A549 (cell line): ENCODE measurements at regions not wholly inside any gene's neighbourhood (a gene's known extent, or its start where the extent isn't known, plus 50 kb on each side); places are given as distances from the start of the nearest gene placed in this dataset.
"Not testable (repeated sequence)": the region's sequence is repeated elsewhere in the genome, so short reads cannot be mapped to it uniquely, and the experiment has no call there.

Experiments used
- ATAC-seq, 2 experiments: fragments of 200-7000 bp in 1 of 2; fragments of >200 bp in 1 of 2; cut with Nextera tagmentation in 1 of 2; cut with Tn5 transposase in 1 of 2; 3 replicates each; pipeline versions ENCODE4 v1.8.0 to v1.9.1; 2018 to 2020; ENCODE audit warnings: mild to moderate bottlenecking in 1 of 2, moderate library complexity in 1 of 2
- CTCF ChIA-PET: fragments of 300-600 bp; sonication (Branson Sonifier 250); formaldehyde crosslinking; extraction: SDS; loops from one replicate; lab custom pipeline; 2021; ENCODE audit warnings: antibody characterized with exemption, inconsistent platforms; lab: Yijun Ruan, JAX
- POLR2A ChIA-PET: fragments of 350-600 bp; formaldehyde crosslinking; extraction: SDS; loops from one replicate; lab custom pipeline; 2021; ENCODE audit warnings: antibody characterized with exemption, inconsistent platforms; lab: Yijun Ruan, JAX
- DNase-seq, 2 experiments: peaks; one replicate each; pipeline versions ENCODE4 v3.0.0 to v3.0.0-alpha.2; 2011 to 2016; ENCODE audit warnings: low read depth in 1 of 2, low spot score in 1 of 2
- FAIRE-seq: peaks from 2 replicates; lab custom pipeline; 2011; peaks lifted over from hg19 to GRCh38; lab: Jason Lieb, UNC
- H3K27ac ChIP-seq, 2 experiments: fragments of >200 bp; sonication (Bioruptor Twin); formaldehyde crosslinking; 3 replicates each; pipeline ENCODE4 v1.5.1; 2016 to 2017
- H3K4me1 ChIP-seq: fragments of >200 bp; sonication (Bioruptor Twin); formaldehyde crosslinking; 3 replicates; pipeline ENCODE4 v1.6.1; 2016
- H3K4me2 ChIP-seq: fragments of >200 bp; sonication (Bioruptor Twin); formaldehyde crosslinking; 3 replicates; pipeline ENCODE4 v1.6.1; 2016
- H3K4me3 ChIP-seq: fragments of >200 bp; sonication (Bioruptor Twin); formaldehyde crosslinking; 3 replicates; pipeline ENCODE4 v1.5.1; 2016
- H3K9me3 ChIP-seq: fragments of >200 bp; sonication (Bioruptor Twin); formaldehyde crosslinking; 3 replicates; pipeline ENCODE4 v1.6.1; 2016
- EHMT2 ChIP-seq: fragments of 200-600 bp; sonication (generic); IDR thresholded peaks from 2 replicates; pipeline ENCODE4 v1.6.1; 2016; ENCODE audit warnings: antibody characterized with exemption, low read depth, mild to moderate bottlenecking, moderate library complexity
- ELK1 ChIP-seq: fragments of 150-350 bp; IDR thresholded peaks from 2 replicates; pipeline ENCODE4 v1.6.1; 2014; ENCODE audit warnings: low read depth, mild to moderate bottlenecking, low read length
- FOSL2 ChIP-seq, 2 experiments: fragments of 450-650 bp in 1 of 2; fragments of >200 bp in 1 of 2; sonication (Bioruptor Twin) in 1 of 2; formaldehyde crosslinking; IDR thresholded peaks; 2 replicates each; pipeline versions ENCODE4 v1.5.0 to v1.6.1; 2016 to 2020; ENCODE audit warnings: mild to moderate bottlenecking in 1 of 2, moderate library complexity in 1 of 2
- FOXS1 ChIP-seq: fragments of 250-450 bp; sonication (Bioruptor Pico); IDR thresholded peaks from 2 replicates; pipeline ENCODE4 v1.5.0; 2020; ENCODE audit warnings: mild to moderate bottlenecking, moderate library complexity
- HDAC2 ChIP-seq: fragments of 200-600 bp; sonication (generic); IDR thresholded peaks from 2 replicates; pipeline ENCODE4 v1.6.1; 2016
- HEYL ChIP-seq: fragments of 250-450 bp; sonication (Bioruptor Pico); IDR thresholded peaks from 2 replicates; pipeline ENCODE4 v1.8.0; 2021; ENCODE audit warnings: mild to moderate bottlenecking, moderate library complexity
- HOXB13 ChIP-seq: fragments of 250-450 bp; sonication (Bioruptor Pico); IDR thresholded peaks from 2 replicates; pipeline ENCODE4 v1.5.0; 2020; ENCODE audit warnings: low read depth, mild to moderate bottlenecking, moderate library complexity
- KDM5A ChIP-seq: fragments of 200-600 bp; sonication (generic); IDR thresholded peaks from 2 replicates; pipeline ENCODE4 v1.6.1; 2016; ENCODE audit warnings: antibody characterized with exemption, mild to moderate bottlenecking
- MAZ ChIP-seq: fragments of 150-350 bp; IDR thresholded peaks from 2 replicates; pipeline ENCODE4 v1.6.1; 2014; ENCODE audit warnings: antibody characterized with exemption, low read depth, low read length, borderline replicate concordance
- MYC ChIP-seq: IDR thresholded peaks from 2 replicates; pipeline ENCODE4 v1.6.1; 2012; ENCODE audit warnings: mild to moderate bottlenecking, inconsistent platforms, low read length, improper control_type of control experiment, borderline replicate concordance
- NPAS2 ChIP-seq: fragments of 250-450 bp; sonication (Bioruptor Pico); IDR thresholded peaks from 2 replicates; pipeline ENCODE4 v1.8.0; 2022; ENCODE audit warnings: mild to moderate bottlenecking, moderate library complexity, borderline replicate concordance
- SMC3 ChIP-seq: fragments of >200 bp; sonication (Bioruptor Twin); formaldehyde crosslinking; IDR thresholded peaks from 3 replicates; pipeline ENCODE4 v1.6.1; 2018; ENCODE audit warnings: inconsistent platforms
- TP53 ChIP-seq: fragments of 250-450 bp; sonication (Bioruptor Pico); IDR thresholded peaks from 2 replicates; pipeline ENCODE4 v1.5.0; 2021; ENCODE audit warnings: mild to moderate bottlenecking, moderate library complexity
- USF2 ChIP-seq: fragments of 450-650 bp; IDR thresholded peaks from 2 replicates; pipeline ENCODE4 v1.6.1; 2014; ENCODE audit warnings: antibody characterized with exemption
- ZFP36 ChIP-seq: fragments of 450-650 bp; IDR thresholded peaks from 2 replicates; pipeline ENCODE4 v1.6.1; 2014; ENCODE audit warnings: borderline replicate concordance; ENCODE audit not compliant: partially characterized antibody
- ZSCAN20 ChIP-seq: fragments of 250-450 bp; sonication (Bioruptor Pico); IDR thresholded peaks from 2 replicates; pipeline ENCODE4 v1.8.0; 2022; ENCODE audit warnings: mild to moderate bottlenecking, moderate library complexity
- WGBS: methylation state at CpG from one replicate; pipeline ENCODE4 v1.1.6; 2017; ENCODE audit errors: missing lambda C conversion rate; 5-methylcytosine and 5-hydroxymethylcytosine counted together
- TF ChIP-seq, protein P1 (sequence below): fragments of 250-450 bp; sonication (Bioruptor Pico); IDR thresholded peaks from 2 replicates; pipeline ENCODE4 v1.5.0; 2021; ENCODE audit warnings: mild to moderate bottlenecking, moderate library complexity, borderline replicate concordance

DNA sequence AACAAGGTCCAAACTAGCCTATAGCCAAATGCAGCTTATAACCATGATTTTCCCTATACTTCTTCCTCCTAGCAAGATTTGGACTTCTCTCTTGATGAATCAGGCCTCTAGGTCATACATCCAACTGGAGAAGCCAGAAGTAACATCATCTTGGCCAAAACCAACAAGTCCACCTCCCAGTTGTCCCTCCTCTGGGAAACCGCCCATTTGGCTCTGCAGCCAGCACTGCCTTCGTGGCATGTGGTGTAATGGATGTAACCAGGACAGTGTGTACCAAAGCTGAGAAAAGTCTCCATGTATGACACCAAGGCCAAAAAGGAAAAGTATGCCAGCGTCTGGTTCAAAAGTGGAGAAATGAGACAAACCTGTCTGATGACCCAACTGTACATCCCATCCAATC lies 59.3 kb upstream of the VASH1 start:
- CTCF ChIA-PET, result interaction anchor here (0.9 to 2.9 kb wide), 2 partner anchors 8 to 16 kb away, joined by 3 to 8 read pairs; no protein-coding TSS in a partner anchor
- no peak for ATAC-seq

DNA sequence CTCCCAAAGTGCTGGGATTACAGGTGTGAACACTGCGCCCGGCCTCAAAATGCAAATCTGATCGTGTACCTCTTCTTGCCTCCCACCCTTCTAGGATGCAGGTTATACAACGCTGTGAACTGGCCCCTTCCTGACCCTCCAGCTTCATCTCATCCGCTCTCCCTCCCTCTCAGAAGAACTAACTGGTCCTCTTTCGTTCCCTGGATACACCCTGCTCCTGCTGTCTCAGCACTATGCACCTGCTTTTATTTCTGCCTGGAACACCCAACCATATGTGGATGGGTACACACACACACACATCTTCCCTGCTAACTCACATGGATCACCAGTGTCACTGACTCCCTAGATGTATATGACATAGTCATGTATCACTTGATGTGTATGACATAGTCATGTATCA lies 56.1 kb upstream of the VASH1 start:
- 0 out of 3 replicates have a peak, but pooled peaks cover 3% of the 10 kb centered on the region for H3K4me1 ChIP-seq
- no peak for DNase-seq
- H3K4me2 ChIP-seq, result no peak overlapping the region
- no peak for ATAC-seq
- H3K4me3 ChIP-seq, result no peak overlapping the region
- TF ChIP-seq HDAC2, result no peak
- TF ChIP-seq FOSL2 (IDR thresholded peaks at IDR 0.05), result no peak
- TF ChIP-seq FOSL2 (CRISPR knock-in tag; IDR thresholded peaks at IDR 0.05), result no peak
- TF ChIP-seq NPAS2 (CRISPR knock-in tag), result no peak
- TF ChIP-seq, all 56 proteins: peak for 0
- ChIA-PET POLR2A (no interaction called here), CTCF (interaction anchor here (0.7 kb wide), 1 partner anchor 18 kb away, joined by 3 read pairs; no protein-coding TSS in a partner anchor)
- H3K27ac ChIP-seq, result no peak overlapping the region
- no peak for FAIRE-seq
- H3K9me3 ChIP-seq, result no peaks in the 10 kb centered on the region
- WGBS, result 58% methylated on average over 6 of the region's 6 CpGs

More for the DNA sequence above, 59.3 kb upstream of the VASH1 start:
- H3K4me1 ChIP-seq, result 0 out of 3 replicates have a peak, but pooled peaks cover 3% of the 10 kb centered on the region
- H3K9me3 ChIP-seq, result no peaks in the 10 kb centered on the region
- H3K4me3 ChIP-seq, result no peak overlapping the region
- H3K4me2 ChIP-seq, result no peak overlapping the region
- POLR2A ChIA-PET, result no interaction called here
- no peak overlapping the region for H3K27ac ChIP-seq
- WGBS, result 20% methylated on average over 3 of the region's 3 CpGs
- FAIRE-seq (no peak), DNase-seq (no peak)
- TF ChIP-seq HEYL (CRISPR knock-in tag) (no peak), EHMT2 (no peak), USF2 (no peak), ZFP36 (no peak), SMC3 (no peak), TP53 (CRISPR knock-in tag) (no peak), ZSCAN20 (no peak), MYC (no peak), MAZ (no peak), FOSL2 (IDR thresholded peaks at IDR 0.05) (no peak), FOSL2 (CRISPR knock-in tag; IDR thresholded peaks at IDR 0.05) (no peak), ELK1 (no peak), KDM5A (no peak), HOXB13 (CRISPR knock-in tag) (no peak), FOXS1 (CRISPR knock-in tag) (no peak)
- TF ChIP-seq, protein P1, sequence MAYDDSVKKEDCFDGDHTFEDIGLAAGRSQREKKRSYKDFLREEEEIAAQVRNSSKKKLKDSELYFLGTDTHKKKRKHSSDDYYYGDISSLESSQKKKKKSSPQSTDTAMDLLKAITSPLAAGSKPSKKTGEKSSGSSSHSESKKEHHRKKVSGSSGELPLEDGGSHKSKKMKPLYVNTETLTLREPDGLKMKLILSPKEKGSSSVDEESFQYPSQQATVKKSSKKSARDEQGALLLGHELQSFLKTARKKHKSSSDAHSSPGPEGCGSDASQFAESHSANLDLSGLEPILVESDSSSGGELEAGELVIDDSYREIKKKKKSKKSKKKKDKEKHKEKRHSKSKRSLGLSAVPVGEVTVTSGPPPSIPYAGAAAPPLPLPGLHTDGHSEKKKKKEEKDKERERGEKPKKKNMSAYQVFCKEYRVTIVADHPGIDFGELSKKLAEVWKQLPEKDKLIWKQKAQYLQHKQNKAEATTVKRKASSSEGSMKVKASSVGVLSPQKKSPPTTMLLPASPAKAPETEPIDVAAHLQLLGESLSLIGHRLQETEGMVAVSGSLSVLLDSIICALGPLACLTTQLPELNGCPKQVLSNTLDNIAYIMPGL (CRISPR knock-in tag), result no peak

DNA sequence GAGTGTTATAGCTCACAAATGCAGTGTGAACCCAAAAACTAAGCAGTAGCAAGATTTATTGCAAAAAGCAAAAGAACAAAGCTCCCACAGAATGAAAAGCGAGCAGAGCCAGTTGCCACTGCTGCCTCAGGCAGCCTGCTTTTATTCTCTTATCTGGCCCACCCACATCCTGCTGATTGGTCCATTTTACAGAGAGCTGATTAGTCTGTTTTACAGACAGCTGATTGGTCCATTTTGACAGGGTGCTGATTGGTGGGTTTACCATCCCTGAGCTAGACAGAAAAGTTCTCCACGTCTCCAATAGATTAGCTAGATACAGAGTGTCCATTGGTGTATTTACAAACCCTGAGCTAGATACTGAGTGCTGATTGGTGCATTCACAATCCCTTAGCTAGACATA lies 55.1 kb upstream of the VASH1 start:
- POLR2A ChIA-PET, ATAC-seq, H3K27ac ChIP-seq, H3K9me3 ChIP-seq, H3K4me2 ChIP-seq, FAIRE-seq, H3K4me1 ChIP-seq, H3K4me3 ChIP-seq: not testable (repeated sequence)
- CTCF ChIA-PET, result interaction anchor here (0.6 to 0.9 kb wide), 3 partner anchors 9 to 104 kb away, joined by 3 read pairs; no protein-coding TSS in a partner anchor
- 83% methylated on average over 2 of the region's 2 CpGs for WGBS
- peak in 1 of 2 experiments; percentile 31 for DNase-seq
